Aorta (tissue), 5 donors: ENCODE measurements at regions not wholly inside any gene's neighbourhood (a gene's known extent, or its start where the extent isn't known, plus 50 kb on each side); places are given as distances from the start of the nearest gene placed in this dataset.
A peak's percentile ranks its signal among the peaks of the same experiment; 100 is the strongest.
"Not testable (repeated sequence)": the region's sequence is repeated elsewhere in the genome, so short reads cannot be mapped to it uniquely, and the experiment has no call there.

Experiments used
- ATAC-seq: fragments of 200-7000 bp; cut with Tn5 transposase; one replicate; pipeline ENCODE4 v1.9.1; 2022; ENCODE audit warnings: moderate library complexity; ENCODE audit not compliant: low FRiP score
- DNase-seq, 2 donors: peaks; one replicate each; pipeline ENCODE4 v3.0.0-alpha.2; 2020
- H3K27ac ChIP-seq, 2 donors: one replicate each; pipeline ENCODE4 v1.5.1; 2013; ENCODE audit warnings: low read length in 2 of 2, mild to moderate bottlenecking in 2 of 2, moderate library complexity in 2 of 2, control low read depth in 1 of 2, inconsistent platforms in 1 of 2, low read depth in 1 of 2
- H3K27me3 ChIP-seq, 2 donors: one replicate each; pipeline ENCODE4 v1.6.1; 2013; ENCODE audit warnings: control low read depth in 1 of 2, low read length in 1 of 2, mild to moderate bottlenecking in 1 of 2, moderate library complexity in 1 of 2; ENCODE audit not compliant: insufficient read depth in 2 of 2, control insufficient read depth in 1 of 2
- H3K36me3 ChIP-seq, 2 donors: one replicate each; pipeline ENCODE4 v1.6.1; 2013; ENCODE audit warnings: control low read depth in 1 of 2, low read length in 1 of 2, mild to moderate bottlenecking in 1 of 2; ENCODE audit not compliant: insufficient read depth in 2 of 2, control insufficient read depth in 1 of 2
- H3K4me1 ChIP-seq, 2 donors: one replicate each; pipeline ENCODE4 v1.6.1; 2013; ENCODE audit warnings: low read length in 2 of 2, control low read depth in 1 of 2, mild to moderate bottlenecking in 1 of 2, moderate library complexity in 1 of 2; ENCODE audit not compliant: insufficient read depth in 2 of 2, control insufficient read depth in 1 of 2
- H3K4me3 ChIP-seq, 2 donors: one replicate each; pipeline ENCODE4 v1.5.1; 2013; ENCODE audit warnings: low read length in 2 of 2, control low read depth in 1 of 2, mild to moderate bottlenecking in 1 of 2
- H3K9me3 ChIP-seq: one replicate; pipeline ENCODE4 v1.6.1; 2013; ENCODE audit warnings: mild to moderate bottlenecking, low read length; ENCODE audit not compliant: control insufficient read depth
- WGBS, 2 donors: extraction: QIAGEN DNeasy Blood & Tissue Kit; methylation state at CpG; one replicate each; pipeline ENCODE4 v1.1.7; 2013; 5-methylcytosine and 5-hydroxymethylcytosine counted together
- intact Hi-C, 2 donors: fragments of 100-400 bp; cut with DNase I; formaldehyde crosslinking; loops; one replicate each; pipeline versions ENCODE4 v1.14.2 to v1.15.0; 2022
- donor health status: healthy with polysubstance abuse.
- donor health status: Bipolar disorder and iron deficiency.
- donor health status: DM: no; HTN: no; CAD: no.
- donor health status: DM: no; HTN: no; CAD: no.
- donor health status: DM: yes; HTN: yes; CAD: no.

- Histone ChIP-seq H3K27ac (no peak overlapping the region), H3K36me3 (no peaks in the 10 kb centered on the region), H3K4me3 (no peak overlapping the region), H3K27me3 (no peaks in the 10 kb centered on the region), H3K4me1 (no peaks in the 10 kb centered on the region), H3K9me3 (no peaks in the 10 kb centered on the region)
- ATAC-seq, result no peak
- DNase-seq, result no peak
- 63% methylated on average over 4 of the region's 4 CpGs for WGBS, 2 donors
- intact Hi-C loops, result no loop called here
Observed at GRCh38 chr13:99688776-99689175, 187.5 kb downstream of the TM9SF2 start.

DNA sequence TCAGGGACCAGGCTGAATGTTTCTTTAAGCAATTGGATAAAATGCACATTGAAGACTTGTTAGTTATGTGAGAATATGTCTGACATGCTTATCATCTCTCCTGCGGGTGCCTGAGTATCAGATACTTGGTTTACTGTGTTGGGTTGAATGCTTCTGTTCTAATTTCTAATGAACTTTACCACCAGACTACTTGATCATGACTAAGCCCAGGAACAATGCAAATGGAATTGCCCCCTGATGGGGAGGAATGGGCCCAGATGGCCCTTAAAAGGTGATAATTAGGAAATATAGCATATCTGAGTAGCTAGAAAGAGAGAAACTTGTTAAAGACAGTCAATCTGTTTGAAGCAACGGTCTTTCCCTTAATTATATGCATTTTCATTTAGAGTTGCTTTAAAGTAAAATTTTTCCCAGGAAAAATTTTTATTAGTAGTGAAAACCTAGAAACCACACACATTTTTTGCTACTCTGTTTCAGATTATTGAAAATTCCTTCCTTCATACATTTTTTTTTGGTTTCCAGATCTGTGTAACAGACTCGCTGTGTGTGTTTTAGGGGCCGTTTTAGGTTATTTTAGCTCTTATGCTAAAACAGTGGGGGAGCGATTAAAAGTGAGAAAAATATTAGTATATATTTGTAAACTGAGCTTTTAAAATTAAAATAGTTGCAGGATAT is 186.6 kb downstream of the TM9SF2 start:
- intact Hi-C loops, result no loop called here
- no peaks in the 10 kb centered on the region for H3K36me3 ChIP-seq
- 91 to 92% methylated on average over 5 of the region's 5 CpGs for WGBS, 2 donors
- DNase-seq (no peak), ATAC-seq (no peak)
- no peaks in the 10 kb centered on the region for H3K27me3 ChIP-seq
- no peak overlapping the region for H3K27ac ChIP-seq
- no peak overlapping the region for H3K4me3 ChIP-seq
- H3K9me3 ChIP-seq, result no peaks in the 10 kb centered on the region
- H3K4me1 ChIP-seq, result no peaks in the 10 kb centered on the region

GRCh38 chr13:99686944-99687411 is 185.7 kb downstream of the TM9SF2 start:
- DNase-seq (no peak), ATAC-seq (no peak)
- Histone ChIP-seq H3K4me3 (no peak overlapping the region), H3K27me3 (no peaks in the 10 kb centered on the region), H3K27ac (no peak overlapping the region), H3K36me3 (no peaks in the 10 kb centered on the region), H3K9me3 (no peaks in the 10 kb centered on the region), H3K4me1 (no peaks in the 10 kb centered on the region)
- intact Hi-C loops, result no loop called here
- 78 to 80% methylated on average over 6 of the region's 6 CpGs for WGBS, 2 donors

GRCh38 chr13:99686157-99686572 is 184.9 kb downstream of the TM9SF2 start:
- intact Hi-C loops, result no loop called here
- Histone ChIP-seq H3K36me3 (no peaks in the 10 kb centered on the region), H3K9me3 (no peaks in the 10 kb centered on the region), H3K4me3 (no peak overlapping the region), H3K4me1 (no peaks in the 10 kb centered on the region), H3K27ac (no peak overlapping the region), H3K27me3 (no peaks in the 10 kb centered on the region)
- no peak for DNase-seq
- ATAC-seq, result peak; percentile 74
- WGBS, 2 donors, result 7 to 10% methylated on average over 5 of the region's 5 CpGs

- Histone ChIP-seq H3K4me1 (no peaks in the 10 kb centered on the region), H3K36me3 (no peaks in the 10 kb centered on the region), H3K9me3 (no peaks in the 10 kb centered on the region), H3K27ac (no peak overlapping the region), H3K27me3 (no peaks in the 10 kb centered on the region), H3K4me3 (no peak overlapping the region)
- intact Hi-C loops, result no loop called here
- no peak for ATAC-seq
- WGBS, 2 donors, result 85 to 92% methylated on average over 7 of the region's 7 CpGs
- DNase-seq, result no peak
Observed at GRCh38 chr13:99681695-99682094, 180.4 kb downstream of the TM9SF2 start.

DNA sequence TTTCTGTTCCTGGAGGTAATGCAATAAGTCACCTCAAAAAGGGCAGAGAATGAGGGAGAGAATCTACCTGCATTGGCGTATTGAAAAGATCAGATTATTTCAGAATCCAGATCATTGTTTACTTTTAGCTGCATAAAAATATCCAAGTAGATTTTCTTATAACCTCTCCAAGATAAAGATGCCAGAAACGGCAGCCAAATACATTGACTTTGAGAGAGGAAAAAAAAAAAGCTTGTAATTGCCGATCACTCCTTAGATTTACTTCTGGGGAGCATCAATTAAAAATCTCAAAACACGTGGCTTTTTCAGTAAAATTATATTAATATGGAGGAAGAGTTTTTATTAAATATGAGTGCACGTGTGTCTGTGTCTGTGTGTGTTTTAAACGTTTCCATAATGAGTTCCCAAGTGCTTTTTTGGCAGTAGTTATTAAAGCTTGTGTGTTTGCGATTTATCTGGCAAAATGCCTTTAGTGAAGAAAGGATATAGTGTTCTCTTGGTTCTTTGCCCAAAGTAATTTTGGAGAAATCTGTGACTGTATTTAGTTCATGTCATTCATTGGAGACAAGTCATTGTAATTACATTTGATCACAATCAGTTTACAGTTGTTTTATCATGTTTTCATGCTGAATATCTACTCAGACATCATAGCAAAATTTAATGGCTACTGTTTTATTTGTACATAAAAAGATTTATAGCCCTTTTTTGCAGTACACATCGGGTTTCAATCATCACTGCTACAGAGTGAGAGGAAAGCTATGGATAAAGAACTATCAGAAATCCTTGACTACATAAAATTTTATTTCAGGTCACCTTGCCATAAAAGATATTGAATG is 176.1 kb downstream of the TM9SF2 start:
- Histone ChIP-seq H3K4me1 (no peaks in the 10 kb centered on the region), H3K27me3 (no peaks in the 10 kb centered on the region), H3K9me3 (no peaks in the 10 kb centered on the region), H3K27ac (no peak overlapping the region), H3K36me3 (no peaks in the 10 kb centered on the region), H3K4me3 (no peak overlapping the region)
- intact Hi-C loops, result no loop called here
- ATAC-seq (no peak), DNase-seq (no peak)
- 26 to 30% methylated on average over 8 of the region's 8 CpGs for WGBS, 2 donors

- WGBS, 2 donors, result 92 to 96% methylated on average over 4 of the region's 4 CpGs
- Histone ChIP-seq H3K27me3 (no peaks in the 10 kb centered on the region), H3K36me3 (no peaks in the 10 kb centered on the region), H3K4me3 (no peak overlapping the region), H3K27ac (no peak overlapping the region), H3K9me3 (no peaks in the 10 kb centered on the region), H3K4me1 (no peaks in the 10 kb centered on the region)
- intact Hi-C loops, result no loop called here
- DNase-seq (no peak), ATAC-seq (no peak)
Observed at GRCh38 chr13:99671746-99672145, 170.5 kb downstream of the TM9SF2 start.

DNA sequence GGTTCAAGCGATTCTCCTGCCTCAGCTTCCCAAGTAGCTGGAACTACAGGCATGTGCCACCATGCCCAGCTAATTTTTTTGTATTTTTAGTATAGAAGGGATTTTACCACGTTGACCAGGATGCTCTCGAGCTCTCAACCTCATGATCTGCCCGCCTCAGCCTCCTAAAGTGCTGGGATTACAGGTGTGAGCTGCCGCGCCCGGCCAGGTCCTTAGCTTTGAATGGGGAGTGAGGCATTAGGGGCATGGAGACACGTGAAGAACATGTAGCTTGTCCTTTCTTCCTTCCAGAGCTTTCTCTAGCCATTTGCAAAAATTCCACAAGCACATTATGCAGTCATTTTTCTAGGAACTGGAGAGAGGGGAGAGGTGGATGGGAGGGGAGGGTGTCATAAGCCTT is 167.8 kb downstream of the TM9SF2 start:
- ATAC-seq, H3K36me3 ChIP-seq, H3K9me3 ChIP-seq, H3K4me1 ChIP-seq, DNase-seq, H3K27me3 ChIP-seq, H3K4me3 ChIP-seq, H3K27ac ChIP-seq, intact Hi-C loops: not testable (repeated sequence)
- WGBS, 2 donors, result 86 to 90% methylated on average over 8 of the region's 8 CpGs
